ENCODE measurements at regions not wholly inside any gene's neighbourhood (a gene's known extent, or its start where the extent isn't known, plus 50 kb on each side); places are given as distances from the start of the nearest gene placed in this dataset.

GRCh38 chr10:107383357-107383756 lies 218.9 kb upstream of the SORCS1 start:
- TF ChIP-seq POLR2AphosphoS5 (IDR thresholded peaks at IDR 0.05; ENCODE audit: low read depth, low read length), result no peak
- TF ChIP-seq CTBP2 (IDR thresholded peaks at IDR 0.05; ENCODE audit: borderline replicate concordance, insufficient read depth, insufficient read length, low read length), result no peak
- no peak for TF ChIP-seq POLR2A (IDR thresholded peaks at IDR 0.05; ENCODE audit: control extremely low read depth in 1 of 2, low read depth in 2 of 2, low read length in 2 of 2)
- no peak for TF ChIP-seq TBP (IDR thresholded peaks at IDR 0.05; ENCODE audit: low read depth, low read length)
- TF ChIP-seq ATF3 (IDR thresholded peaks at IDR 0.05; ENCODE audit: insufficient read depth, low read depth, low read length), result no peak
- TF ChIP-seq EZH2 (IDR thresholded peaks at IDR 0.05; ENCODE audit: low read depth, low read length, severe bottlenecking), result no peak
- no peak for TF ChIP-seq CTCF (IDR thresholded peaks at IDR 0.05; ENCODE audit: control extremely low read depth in 1 of 3, insufficient read depth in 1 of 3, low read depth in 1 of 3, low read length in 3 of 3)
- TF ChIP-seq E2F6 (IDR thresholded peaks at IDR 0.05), result no peak
